HG03280 (cell line): ENCODE measurements at regions not wholly inside any gene's neighbourhood (a gene's known extent, or its start where the extent isn't known, plus 50 kb on each side); places are given as distances from the start of the nearest gene placed in this dataset.
"Not testable (repeated sequence)": the region's sequence is repeated elsewhere in the genome, so short reads cannot be mapped to it uniquely, and the experiment has no call there.

ENCODE experiments used
- ATAC-seq: cut with Tn5 transposase; IDR thresholded peaks from one replicate; pipeline ENCODE4 v1.9.1; 2021; ENCODE audit warnings: mild to moderate bottlenecking, moderate library complexity; ENCODE audit not compliant: unreplicated experiment

- ATAC-seq: no peak
Observed at GRCh38 chr4:37771771-37772170, 54.7 kb upstream of the PGM2 start.

- no peak for ATAC-seq
Observed at GRCh38 chr4:37770016-37770415, 56.5 kb upstream of the PGM2 start.

- no peak for ATAC-seq
Observed at GRCh38 chr4:37769391-37769989, 57.0 kb upstream of the PGM2 start.

GRCh38 chr4:37767546-37767945 is 58.9 kb upstream of the PGM2 start:
- ATAC-seq: no peak

- no peak for ATAC-seq
Observed at GRCh38 chr4:37767019-37767418, 59.5 kb upstream of the PGM2 start.

GRCh38 chr4:37765741-37766140 is 60.7 kb upstream of the PGM2 start:
- no peak for ATAC-seq

GRCh38 chr4:37763831-37764230 is 62.7 kb upstream of the PGM2 start:
- no peak for ATAC-seq

- ATAC-seq: no peak
Observed at GRCh38 chr4:37762991-37763368, 63.5 kb upstream of the PGM2 start.

- no peak for ATAC-seq
Observed at GRCh38 chr4:37762294-37762990, 64.0 kb upstream of the PGM2 start.

- ATAC-seq: no peak
Observed at GRCh38 chr4:37760840-37761239, 65.6 kb upstream of the PGM2 start.

- no peak for ATAC-seq
Observed at GRCh38 chr4:37759833-37760232, 66.7 kb upstream of the PGM2 start.

GRCh38 chr4:37758226-37758625 is 68.3 kb upstream of the PGM2 start:
- no peak for ATAC-seq

DNA sequence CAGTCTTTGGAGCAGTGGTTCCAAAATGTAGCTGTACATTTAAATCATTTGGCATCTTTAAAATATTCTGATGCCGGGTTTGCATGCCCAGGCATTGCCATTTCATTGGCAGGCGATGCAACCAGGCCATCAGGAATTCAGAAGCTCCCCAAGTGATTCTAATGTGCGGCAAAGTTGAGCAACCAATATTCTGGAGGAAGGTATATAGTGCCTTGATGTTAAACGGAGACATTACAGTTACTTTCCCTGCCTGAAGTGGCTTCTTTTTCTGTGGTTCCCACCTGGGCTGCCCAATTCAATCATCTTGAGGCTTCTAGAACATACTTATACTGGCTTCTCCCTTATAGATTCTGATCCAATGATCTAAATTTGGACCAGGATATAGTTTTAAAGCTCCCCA is 68.7 kb upstream of the PGM2 start:
- no peak for ATAC-seq

DNA sequence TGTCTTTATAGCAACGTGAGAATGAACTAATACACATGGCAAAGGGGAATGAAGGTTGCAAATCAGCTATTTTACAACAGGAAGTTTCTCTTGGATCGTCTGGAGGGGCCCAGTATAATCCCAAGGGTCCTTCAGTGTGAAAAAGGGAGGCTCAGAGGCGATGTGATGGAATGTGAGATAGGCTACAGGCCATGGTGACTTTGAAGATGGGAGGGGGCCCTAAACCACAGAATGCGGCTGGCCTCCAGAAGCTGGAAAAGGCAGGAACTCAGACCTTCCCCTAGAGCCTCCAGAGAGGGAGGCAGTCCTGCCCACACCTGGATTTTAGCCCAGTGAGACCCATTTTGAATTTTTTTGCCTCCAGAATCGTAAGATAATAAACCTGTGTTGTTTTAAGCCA is 69.4 kb upstream of the PGM2 start:
- ATAC-seq: no peak

DNA sequence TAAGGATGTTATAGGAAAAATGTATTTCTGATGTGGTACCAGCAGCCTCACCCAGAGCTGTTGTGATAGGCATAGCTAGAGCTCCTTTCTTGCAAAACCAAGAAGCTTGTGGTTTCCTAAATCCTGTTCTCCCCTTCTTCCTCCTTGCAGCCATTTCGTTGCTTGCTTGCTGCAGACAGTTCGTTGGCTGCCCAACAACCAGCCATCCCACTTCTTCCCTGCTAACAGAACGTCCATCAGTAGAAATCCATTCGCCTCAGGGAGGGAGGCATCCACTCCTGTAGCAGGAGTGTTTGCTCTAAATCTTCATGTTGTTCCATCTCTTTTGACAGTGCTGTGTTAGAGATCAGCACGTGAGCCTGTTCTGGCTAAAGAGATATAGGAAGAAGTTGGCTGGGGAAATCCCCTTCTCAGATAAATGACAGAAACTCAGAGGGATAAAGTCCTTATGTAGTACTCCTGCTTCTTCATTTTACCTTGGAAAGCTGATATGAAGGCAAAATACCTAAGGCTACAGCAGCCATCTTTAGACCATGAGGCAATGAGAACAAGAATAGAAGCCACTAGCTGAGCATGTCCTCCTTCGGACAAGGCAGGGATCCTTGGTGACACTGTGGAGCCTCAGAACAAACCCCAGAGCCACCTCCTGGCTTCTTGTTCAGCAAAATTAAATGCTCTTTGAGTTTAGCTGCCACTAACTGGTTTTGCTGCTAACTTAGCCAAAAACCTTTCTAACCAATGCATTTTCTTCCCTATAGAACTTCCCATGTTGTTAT is 68.4 kb upstream of the RELL1 start:
- no peak for ATAC-seq

DNA sequence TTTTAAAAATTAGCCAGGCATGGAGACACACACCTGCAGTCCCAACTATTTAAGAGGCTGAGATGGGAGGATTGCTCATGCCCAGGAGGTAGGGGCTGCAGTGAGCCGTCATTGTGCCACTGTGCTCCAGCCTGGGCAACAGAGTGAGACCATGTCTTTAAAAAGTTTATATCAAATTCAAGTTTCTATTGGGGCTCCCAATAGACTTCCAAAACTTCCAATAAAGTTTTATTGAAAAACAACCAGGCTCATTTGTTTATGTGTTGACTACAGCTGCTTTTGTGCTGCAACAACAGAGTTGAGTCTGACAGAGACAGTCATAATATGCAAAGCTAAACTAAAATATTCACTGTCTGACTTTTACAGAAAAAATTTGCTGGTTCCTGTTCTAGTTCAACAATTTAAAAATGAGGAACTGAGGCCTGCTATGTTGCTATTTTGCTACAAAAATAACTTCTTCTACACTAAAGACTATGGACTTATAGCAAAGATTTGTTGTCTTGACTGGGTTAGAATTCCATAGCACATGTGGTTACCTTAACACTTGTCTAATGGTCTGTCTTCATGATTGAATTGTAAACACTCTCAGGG is 63.3 kb upstream of the RELL1 start:
- peak; percentile 73 for ATAC-seq

DNA sequence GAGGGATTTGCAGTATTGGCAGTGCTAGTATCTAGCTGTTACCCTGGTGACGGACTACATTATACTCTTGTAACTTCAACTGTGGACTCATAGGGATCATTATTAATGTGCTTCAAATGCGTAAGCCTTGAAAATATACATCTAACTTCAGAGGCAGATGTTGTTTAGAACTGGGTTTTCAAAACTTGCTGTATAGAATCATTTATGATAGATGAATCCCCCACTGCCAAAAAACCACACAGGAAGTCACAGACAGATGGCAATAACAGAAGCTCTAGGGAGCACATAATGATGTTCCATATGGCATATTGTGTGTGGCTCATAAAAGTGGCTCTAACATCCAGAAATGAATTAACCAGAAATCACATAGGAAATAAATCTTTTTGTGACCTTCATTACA is 62.3 kb upstream of the RELL1 start:
- no peak for ATAC-seq

DNA sequence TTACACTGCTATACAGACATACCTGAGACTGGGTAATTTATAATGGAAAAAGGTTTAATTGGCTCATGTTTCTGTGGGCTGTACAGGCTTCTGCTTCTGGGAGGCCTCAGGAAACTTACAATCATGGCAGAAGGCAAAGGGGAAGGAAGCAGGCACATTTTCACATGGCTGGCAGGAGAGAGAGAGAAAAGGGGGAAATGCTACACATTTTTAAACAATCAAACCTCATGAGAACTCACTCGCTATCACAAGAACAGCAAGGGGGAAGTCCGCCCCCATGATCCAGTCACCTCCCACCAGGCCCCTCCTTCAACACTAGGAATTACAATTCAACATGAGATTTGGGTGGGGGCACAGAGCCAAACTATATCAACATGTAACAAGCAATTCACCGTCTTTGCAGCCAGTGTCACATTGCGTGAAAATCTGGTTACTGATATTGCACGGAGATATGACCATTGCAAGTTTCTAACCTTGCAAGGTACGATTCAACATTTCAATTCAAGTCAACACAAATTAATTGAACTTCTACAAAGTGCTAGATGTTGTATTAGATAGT is 61.7 kb upstream of the RELL1 start:
- no peak for ATAC-seq

- not testable (repeated sequence) for ATAC-seq
Observed at GRCh38 chr4:37746852-37747251, 60.7 kb upstream of the RELL1 start.

DNA sequence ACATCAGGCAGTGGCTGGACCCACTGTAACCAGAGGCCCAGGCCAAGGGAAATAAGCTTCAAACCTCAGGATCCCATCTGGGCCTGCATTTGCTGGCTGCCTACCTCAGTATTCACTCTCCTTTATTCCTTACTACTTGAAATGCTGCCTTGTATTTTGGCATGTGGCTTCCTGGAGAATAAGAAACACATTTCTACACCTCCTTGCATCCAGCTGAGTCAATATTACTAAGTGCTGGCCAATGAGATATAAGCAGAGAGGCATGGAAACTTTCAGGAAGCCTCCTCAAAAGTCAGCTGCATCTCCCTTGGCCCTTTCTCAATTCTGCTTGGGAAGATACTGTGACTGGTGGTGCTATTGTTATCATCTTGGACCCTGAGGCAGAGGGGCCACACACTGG is 59.8 kb upstream of the RELL1 start:
- ATAC-seq: no peak

DNA sequence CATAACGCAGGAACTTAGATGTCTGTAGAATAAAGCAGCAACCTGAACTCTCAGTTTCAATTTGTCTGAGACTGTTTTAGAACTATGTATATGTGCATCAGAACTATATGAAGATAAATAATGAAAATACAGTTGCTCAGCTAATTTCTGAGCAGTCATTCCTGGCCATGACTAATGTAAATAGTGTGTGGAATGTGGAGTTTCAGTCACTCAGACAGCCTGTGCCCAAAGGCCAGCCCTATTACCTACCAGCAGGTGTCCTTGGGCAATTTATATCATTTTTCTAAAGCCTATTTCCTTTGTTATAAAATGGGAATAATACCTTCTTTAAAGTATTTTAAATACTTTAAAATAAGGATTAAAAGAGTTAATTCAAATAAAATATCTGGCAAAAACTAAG is 56.0 kb upstream of the RELL1 start:
- ATAC-seq: no peak

- no peak for ATAC-seq
Observed at GRCh38 chr4:37741564-37741963, 55.4 kb upstream of the RELL1 start.
